RWPE1 (cell line): ENCODE measurements at regions not wholly inside any gene's neighbourhood (a gene's known extent, or its start where the extent isn't known, plus 50 kb on each side); places are given as distances from the start of the nearest gene placed in this dataset.

Source experiments
- CTCF ChIA-PET: fragments of 350-600 bp; sonication (Branson Sonifier 250); formaldehyde crosslinking; extraction: SDS; loops from one replicate; lab custom pipeline; 2021; lab: Yijun Ruan, JAX
- POLR2A ChIA-PET: fragments of 400-600 bp; formaldehyde crosslinking; extraction: SDS; loops from one replicate; lab custom pipeline; 2020; ENCODE audit warnings: antibody characterized with exemption; ENCODE audit not compliant: low non-redundant PET; lab: Yijun Ruan, JAX
- DNase-seq: peaks from one replicate; pipeline ENCODE4 v3.0.0; 2012; ENCODE audit warnings: low spot score
- H3K27ac ChIP-seq: fragments of 450-650 bp; 2 replicates; pipeline ENCODE4 v1.5.1; 2017
- TF ChIP-seq, protein P1 (sequence below): fragments of 450-650 bp; conservative IDR thresholded peaks from 2 replicates; pipeline ENCODE4 v1.5.1; 2017; ENCODE audit warnings: low read depth, mild to moderate bottlenecking

DNA sequence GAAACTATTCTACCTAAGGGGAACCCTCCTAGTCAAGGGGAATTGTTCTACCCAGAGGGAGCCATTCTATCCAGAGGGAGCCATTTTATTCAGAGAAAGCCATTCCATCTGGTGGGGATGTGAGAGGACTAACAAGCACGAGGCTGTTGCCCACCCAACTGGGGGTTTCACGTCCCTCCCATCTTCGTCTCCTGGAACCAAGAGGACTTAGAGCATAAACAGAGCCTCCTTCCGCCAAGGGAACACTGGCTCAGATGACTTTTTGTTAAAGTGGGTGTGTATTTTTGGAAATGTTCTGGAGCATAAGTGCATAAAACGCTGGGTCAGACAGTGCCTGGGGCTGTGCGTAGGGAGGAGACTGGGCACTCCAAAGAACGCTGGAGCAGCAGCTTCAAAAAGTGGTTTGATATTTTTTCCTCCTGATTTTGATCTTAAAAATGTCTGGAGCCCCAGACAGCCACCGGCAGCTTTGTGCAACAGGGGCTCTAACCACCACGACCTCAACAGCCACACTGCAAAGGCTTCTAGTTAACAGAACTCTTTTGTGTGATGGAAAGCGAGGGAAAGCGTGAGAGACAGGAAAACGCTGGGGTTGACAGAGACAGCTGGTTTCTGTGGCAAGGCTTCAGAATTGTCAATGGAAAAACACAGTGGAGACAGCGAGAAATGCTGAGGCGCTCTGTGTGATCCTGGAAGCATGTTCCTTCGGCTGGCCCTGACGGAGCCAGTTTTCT, 363.6 kb upstream of the CAMK1G start:
- CTCF ChIA-PET: no interaction called here
- TF ChIP-seq, protein P1, sequence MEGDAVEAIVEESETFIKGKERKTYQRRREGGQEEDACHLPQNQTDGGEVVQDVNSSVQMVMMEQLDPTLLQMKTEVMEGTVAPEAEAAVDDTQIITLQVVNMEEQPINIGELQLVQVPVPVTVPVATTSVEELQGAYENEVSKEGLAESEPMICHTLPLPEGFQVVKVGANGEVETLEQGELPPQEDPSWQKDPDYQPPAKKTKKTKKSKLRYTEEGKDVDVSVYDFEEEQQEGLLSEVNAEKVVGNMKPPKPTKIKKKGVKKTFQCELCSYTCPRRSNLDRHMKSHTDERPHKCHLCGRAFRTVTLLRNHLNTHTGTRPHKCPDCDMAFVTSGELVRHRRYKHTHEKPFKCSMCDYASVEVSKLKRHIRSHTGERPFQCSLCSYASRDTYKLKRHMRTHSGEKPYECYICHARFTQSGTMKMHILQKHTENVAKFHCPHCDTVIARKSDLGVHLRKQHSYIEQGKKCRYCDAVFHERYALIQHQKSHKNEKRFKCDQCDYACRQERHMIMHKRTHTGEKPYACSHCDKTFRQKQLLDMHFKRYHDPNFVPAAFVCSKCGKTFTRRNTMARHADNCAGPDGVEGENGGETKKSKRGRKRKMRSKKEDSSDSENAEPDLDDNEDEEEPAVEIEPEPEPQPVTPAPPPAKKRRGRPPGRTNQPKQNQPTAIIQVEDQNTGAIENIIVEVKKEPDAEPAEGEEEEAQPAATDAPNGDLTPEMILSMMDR: no peak
- POLR2A ChIA-PET: no interaction called here
- no peak for DNase-seq
- H3K27ac ChIP-seq: no peak overlapping the region

DNA sequence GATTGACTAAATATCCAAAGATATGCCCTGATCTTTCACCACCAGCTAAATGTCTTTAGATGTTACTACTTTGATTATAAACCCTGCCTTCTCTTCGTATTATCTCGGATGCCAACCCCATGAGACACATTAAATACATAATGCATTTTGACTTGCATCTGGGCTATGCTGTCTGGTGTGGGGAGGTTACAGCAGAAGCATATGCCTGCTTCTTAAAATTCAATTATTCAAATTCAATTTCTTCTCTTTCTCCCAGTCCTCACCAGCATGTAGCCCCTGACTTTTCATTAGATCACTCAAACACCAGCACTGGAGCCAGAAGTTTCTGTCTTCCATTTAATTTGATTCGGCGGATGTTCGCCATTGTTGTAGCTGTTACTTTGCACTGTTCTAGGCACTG, 360.7 kb upstream of the CAMK1G start:
- CTCF ChIA-PET: no interaction called here
- TF ChIP-seq, protein P1: no peak
- no peak overlapping the region for H3K27ac ChIP-seq
- DNase-seq: no peak
- POLR2A ChIA-PET: no interaction called here

DNA sequence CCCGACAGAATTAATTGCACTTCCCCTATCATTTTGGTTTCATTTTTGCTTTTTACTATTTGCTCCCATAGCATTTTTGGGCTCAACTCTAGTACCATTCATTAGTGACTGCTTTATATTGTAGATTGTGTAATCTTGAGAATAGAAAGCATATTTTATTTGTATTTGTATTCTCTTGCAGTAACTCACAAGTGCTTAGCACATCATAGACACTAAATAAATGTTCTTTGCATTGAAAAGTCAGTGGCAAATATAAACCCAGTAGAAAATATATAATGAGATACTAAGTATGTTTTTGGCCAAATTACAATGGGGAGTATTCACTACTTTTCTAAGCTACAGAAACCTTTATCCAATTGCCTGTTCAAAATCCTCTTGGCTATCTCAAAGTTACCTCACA, 359.7 kb upstream of the CAMK1G start:
- TF ChIP-seq, protein P1: no peak
- ChIA-PET CTCF (interaction anchor here (1.2 kb wide), 1 partner anchor 16 kb away, joined by 4 read pairs; no protein-coding TSS in a partner anchor), POLR2A (no interaction called here)
- no peak overlapping the region for H3K27ac ChIP-seq
- no peak for DNase-seq

DNA sequence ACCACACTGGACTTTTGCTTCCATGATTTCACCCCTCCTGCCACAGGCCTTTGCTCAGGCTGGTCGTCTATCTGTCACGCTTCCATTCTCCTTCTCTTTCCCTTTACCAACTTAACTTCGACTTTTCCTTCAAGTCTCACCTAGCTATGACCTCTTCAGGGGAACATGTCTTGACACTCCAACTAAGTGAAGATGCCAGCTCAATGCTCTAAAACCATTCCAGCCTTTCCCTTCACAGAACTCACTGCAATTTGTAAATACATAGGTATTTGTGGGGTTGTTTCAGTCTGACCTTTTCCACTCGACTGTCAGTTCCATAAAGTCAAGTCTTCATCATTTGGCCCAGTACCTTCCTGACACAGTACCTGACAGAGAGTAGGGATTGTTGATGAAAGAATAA, 358.6 kb upstream of the CAMK1G start:
- TF ChIP-seq, protein P1: no peak
- no peak overlapping the region for H3K27ac ChIP-seq
- ChIA-PET CTCF (no interaction called here), POLR2A (no interaction called here)
- no peak for DNase-seq

DNA sequence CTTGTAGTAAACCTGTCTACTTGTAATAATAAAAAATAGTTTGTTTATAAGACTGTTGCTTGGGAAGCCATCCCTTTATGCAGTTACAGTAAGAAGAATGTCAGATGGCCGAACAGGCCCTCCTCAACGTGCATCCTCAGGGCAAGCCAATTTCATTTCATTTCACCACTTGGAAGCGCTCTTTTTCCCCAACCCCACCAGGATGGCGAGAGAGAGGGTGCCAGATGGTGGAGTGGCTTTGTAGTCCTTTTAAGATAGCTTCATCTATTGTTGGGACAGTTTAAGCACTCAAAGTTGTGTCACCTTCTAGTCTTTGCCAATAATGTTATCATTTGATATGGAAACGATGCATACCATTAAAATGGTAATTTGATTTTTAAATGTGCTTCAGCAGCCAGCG, 356.3 kb upstream of the CAMK1G start:
- TF ChIP-seq, protein P1: no peak
- ChIA-PET POLR2A (no interaction called here), CTCF (no interaction called here)
- H3K27ac ChIP-seq: no peak overlapping the region
- no peak for DNase-seq

DNA sequence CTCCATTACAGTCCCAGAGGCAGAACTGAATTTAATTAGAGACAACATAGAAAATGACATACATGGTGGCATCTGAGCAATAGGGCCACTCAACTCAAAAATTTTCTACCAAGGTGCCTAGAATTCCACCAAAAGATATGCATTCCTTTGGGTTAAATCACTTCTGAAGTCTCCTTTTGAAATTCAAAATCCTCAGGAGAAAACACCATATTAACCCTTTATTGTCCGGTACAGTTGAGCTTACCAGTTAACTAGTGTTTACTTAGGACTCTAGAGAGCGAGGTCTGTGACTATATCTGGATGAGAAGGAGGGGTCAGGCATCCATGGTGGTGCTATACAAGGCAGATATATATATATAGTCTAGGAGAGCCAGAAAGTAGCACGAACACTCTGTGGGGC, 355.6 kb upstream of the CAMK1G start:
- TF ChIP-seq, protein P1: no peak
- CTCF ChIA-PET: interaction anchor here (0.7 kb wide), 1 partner anchor 136 kb away, joined by 3 read pairs; no protein-coding TSS in a partner anchor
- no peak for DNase-seq
- H3K27ac ChIP-seq: no peak overlapping the region
- POLR2A ChIA-PET: no interaction called here
